ENCODE measurements at regions not wholly inside any gene's neighbourhood (a gene's known extent, or its start where the extent isn't known, plus 50 kb on each side); places are given as distances from the start of the nearest gene placed in this dataset.
"Not testable (repeated sequence)": the region's sequence is repeated elsewhere in the genome, so short reads cannot be mapped to it uniquely, and the experiment has no call there.

- TF ChIP-seq CTCF (IDR thresholded peaks at IDR 0.05; ENCODE audit: low read length); EZH2 (IDR thresholded peaks at IDR 0.05; ENCODE audit: borderline replicate concordance, low read length): not testable (repeated sequence)
These were observed 115.4 kb upstream of the SPOPL start for GRCh38 chr2:138386191-138386590.
